NCI-H2196 treated with DMSO at 0.1 percent for 48 hours (cell line): ENCODE measurements at regions not wholly inside any gene's neighbourhood (a gene's known extent, or its start where the extent isn't known, plus 50 kb on each side); places are given as distances from the start of the nearest gene placed in this dataset.

Experiments used
- DNase-seq: peaks from one replicate; lab custom pipeline; 2025; ENCODE audit not compliant: unreplicated experiment; lab: John Stamatoyannopoulos, UW

DNA sequence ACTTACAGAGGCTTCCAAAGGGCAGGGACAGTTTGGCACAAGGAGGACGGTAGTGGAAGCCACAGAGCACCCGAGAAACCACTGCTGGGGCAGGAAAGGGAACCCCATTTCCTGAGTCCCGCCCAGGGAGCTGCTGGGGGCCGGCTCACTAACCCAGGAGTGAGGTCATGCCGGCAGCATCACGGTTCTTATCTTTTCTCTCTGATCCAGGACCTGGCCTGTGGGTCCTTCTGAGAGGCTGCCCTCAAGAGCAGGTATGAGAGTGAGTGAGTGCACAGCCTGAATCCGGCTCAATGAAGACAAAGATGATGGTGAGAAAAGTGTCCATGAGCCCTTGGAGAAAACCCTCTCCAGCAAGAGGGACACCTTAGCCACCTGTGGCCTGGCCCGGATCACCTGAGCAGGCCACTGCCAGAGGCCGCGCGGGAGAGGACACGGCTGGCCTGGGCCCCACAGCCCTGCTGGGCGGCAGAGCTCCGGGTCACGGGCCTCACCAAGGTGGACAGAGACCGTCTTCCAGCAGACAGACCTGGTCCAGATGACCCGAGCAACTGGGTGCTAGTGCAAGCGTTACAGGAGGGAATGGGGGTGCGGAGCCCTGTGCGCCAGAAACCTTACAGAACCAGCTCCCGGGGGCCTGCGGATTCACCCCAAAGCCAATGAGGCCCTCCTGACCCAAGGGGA is 94.9 kb downstream of the RIPK4 start:
- no peak for DNase-seq

DNA sequence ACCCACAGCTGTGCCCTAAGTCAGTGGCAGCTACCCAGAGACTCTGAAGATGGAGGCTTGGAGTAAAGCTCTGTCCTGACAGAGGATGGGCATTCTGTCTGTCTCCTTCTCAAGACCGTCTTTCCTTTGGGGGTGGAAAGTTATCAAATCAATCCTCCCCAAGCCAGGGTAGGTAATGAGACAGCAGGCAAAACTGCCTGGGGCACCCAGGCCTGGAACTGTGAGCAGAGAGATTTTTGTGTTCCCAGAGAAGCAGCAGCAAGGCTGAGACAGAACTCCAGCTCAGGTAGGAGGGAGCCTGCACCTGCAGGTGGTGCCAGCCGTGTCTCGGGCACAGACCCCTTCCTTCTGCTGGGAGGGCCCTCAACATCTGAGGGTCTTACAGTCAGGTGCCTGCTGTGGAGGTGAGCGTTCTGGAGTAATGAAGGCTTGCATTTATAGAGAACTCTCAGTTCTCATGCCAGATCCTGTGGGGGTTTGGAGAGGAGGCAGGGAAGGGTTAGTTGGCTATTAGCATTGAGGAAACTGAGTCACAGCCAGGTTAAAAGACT is 95.6 kb downstream of the RIPK4 start:
- DNase-seq = no peak

GRCh38 chr21:41670056-41670805 is 96.6 kb downstream of the RIPK4 start:
- no peak for DNase-seq

DNA sequence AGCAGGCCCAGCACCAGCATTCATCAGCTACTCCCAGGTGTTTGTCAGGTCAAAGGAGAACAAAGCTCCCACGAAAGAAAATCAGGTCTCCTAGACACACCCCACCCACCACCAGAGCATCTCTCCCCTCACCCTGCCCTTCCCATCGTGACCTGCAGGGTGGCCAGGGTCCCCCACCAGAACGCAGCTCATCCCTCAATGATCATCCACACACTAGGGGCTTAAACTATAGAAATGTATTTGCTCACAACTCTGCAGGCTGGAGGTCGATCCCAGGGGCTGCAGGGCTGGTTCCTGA is 97.4 kb downstream of the RIPK4 start:
- no peak for DNase-seq

GRCh38 chr21:41668686-41669532 is 97.9 kb downstream of the RIPK4 start:
- DNase-seq = no peak

GRCh38 chr21:41668051-41668541 is 98.8 kb downstream of the RIPK4 start:
- DNase-seq = no peak

GRCh38 chr21:41667136-41667535 is 99.7 kb downstream of the RIPK4 start:
- DNase-seq = no peak

GRCh38 chr21:41666641-41667081 is 100.2 kb downstream of the RIPK4 start:
- no peak for DNase-seq

DNA sequence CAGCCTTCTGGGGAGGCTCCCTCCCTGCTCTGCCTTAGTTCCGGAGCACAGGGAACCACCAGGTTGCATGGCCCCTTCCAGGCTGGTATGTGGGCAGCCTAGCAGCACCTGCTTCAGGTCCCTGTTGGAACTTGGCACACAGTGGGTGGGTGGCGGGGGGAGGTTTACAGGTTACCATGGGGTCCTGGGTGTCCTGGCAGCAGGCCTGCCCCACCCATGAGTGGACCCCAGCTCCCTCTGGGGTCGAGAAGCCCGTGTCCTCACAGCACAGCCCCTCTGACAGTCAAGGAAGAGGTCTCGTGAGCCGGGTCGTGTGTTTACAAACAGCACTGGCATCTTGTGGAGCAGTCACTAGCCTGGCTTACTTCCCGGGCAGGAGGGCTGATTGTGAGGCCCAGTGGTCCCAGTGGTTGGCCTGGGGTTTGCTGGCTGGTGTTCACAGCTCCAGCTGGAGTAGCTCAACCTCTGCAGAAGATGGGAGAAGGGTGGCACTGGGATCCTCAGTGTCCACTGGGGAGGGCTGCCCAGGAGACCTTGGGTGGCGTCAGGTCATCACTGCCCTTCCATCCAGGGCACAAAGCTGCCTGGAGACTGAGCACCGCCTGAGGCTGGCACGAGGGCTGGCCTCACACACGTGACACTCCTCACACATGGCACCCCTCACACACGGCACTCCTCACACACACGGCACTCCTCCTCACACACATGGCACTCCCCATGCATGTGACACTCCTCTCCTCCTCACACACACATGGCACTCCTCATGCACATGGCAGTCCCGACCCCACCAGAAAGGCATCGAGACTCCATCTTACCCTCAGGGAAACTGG is 100.9 kb downstream of the RIPK4 start:
- DNase-seq = no peak

DNA sequence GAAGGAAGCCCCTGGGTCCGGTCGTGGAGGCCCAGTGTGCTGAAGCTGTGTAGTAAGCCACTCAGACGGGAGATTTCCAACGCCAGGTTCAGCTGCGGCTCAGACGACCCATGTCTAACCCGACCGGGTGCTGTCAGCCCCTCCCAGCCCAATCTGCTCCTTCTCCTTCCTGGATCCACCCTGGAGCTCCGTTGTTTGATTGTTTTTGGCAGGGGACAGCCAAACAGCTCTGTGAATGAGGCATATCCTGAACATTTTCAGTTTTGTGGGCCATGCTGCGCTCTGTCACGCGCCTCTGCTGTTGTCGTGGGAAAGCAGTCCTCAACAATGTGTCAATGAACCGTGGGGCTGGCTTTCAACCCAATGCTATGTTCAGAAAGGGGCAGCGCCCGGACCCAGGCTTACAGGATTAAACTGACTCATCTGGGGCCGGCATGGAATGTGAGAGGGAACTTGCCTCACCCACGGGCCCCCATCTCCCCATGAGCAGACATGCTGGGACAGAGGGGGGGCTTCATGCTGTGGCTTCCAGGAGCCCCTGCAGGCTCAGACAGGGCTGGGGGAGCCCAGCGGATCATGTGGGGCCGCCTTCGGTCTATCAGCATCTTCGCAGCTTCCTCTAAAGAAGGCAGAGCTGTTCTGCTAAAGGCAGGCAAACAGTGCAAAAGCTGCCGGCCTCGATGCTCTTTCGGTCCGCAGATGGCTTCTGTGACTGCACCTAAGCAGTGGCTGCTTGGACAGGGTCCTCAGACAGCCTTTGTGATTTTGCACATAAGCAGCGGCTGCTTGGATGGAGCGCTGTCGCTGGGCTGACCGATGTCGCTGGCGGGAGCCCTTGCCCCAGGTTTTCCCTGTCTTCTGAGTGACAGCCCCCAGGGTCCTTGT is 101.7 kb downstream of the RIPK4 start:
- DNase-seq = no peak

DNA sequence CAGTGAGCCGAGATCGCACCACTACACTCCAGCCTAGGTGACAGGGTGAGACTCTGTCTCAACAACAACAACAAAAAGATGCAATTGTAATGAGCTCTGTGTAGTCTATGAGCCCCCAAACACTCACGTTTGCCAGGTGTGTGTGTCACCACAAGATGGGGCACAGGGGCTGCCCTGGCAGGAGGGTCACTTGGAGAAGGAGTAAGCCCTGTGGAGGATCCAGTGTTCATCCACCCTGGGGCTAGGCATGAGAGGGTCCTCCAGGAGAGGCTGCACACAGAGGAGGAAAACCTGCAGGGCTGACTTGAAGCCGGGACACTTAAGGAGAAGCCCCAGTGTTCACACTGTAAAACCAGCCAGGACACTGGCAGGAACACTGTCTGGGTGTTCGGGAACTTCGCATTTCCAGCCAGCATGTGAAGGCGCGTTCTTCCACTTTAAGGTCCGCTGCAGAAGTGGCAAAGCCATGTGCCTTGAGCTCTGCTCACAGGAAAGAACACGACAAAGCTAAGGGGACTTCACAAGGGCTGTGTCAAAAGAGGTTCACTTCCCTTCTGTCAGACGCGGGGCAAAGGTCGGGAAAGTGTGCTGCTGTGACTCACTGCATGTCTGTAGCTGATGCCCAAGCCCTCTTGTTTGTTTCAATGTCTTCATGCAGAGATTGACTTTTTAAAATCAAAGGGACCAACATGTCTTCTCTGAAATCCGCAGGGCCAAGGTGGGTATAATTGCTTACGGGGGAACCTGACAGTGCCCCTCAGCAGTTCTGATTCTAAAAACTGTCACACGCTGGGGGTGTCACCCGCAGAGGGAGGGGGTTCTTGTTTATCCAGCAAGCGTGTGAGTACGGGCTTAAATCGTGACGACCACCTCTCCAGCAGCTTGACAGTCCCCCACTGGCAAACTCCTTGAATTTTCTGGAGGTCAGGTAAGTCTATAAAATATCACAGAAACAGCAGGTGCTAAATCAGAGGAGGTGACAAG is 102.8 kb downstream of the RIPK4 start:
- no peak for DNase-seq

GRCh38 chr21:41662761-41663160 is 104.1 kb downstream of the RIPK4 start:
- no peak for DNase-seq

- DNase-seq = no peak
These were observed 104.7 kb downstream of the RIPK4 start for GRCh38 chr21:41662161-41662560.

GRCh38 chr21:41660748-41661147 is 106.1 kb downstream of the RIPK4 start:
- no peak for DNase-seq

DNA sequence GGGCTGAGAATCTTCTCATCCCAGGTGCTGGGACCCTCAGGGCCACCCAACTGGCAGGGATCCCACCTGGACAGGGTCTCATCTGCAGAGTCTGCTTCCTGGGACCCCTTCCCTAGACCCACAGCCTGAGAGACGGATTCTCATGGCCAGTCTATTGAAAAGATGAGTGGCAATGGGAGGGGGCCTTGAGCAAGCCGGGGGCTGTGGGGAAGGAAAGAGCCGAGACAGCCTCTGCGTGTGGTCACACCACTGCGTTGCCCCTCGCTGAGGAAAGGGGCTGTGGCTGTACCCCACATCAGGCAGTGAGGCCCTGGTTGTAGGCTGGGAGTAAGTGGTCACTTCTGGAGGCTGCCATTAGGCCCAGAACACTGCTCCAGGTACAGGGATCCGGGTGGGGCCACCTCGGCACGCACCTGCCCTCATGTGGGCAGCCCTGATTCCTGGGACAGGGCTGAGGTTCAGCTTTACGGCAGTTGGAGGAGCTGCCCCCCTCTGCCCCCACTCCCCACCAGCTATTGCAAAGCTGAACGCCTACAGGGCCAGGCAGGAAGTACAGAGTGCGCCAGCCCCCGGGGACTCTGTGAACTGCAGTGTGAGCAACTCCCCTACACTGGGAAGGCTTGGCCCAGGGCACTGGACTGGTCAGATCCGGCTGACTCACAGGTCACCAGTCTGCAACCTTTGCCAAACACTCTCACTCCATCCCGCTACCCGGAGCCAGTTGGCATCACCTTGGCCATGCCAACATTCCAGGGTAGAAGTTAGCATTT is 106.9 kb downstream of the RIPK4 start:
- no peak for DNase-seq

DNA sequence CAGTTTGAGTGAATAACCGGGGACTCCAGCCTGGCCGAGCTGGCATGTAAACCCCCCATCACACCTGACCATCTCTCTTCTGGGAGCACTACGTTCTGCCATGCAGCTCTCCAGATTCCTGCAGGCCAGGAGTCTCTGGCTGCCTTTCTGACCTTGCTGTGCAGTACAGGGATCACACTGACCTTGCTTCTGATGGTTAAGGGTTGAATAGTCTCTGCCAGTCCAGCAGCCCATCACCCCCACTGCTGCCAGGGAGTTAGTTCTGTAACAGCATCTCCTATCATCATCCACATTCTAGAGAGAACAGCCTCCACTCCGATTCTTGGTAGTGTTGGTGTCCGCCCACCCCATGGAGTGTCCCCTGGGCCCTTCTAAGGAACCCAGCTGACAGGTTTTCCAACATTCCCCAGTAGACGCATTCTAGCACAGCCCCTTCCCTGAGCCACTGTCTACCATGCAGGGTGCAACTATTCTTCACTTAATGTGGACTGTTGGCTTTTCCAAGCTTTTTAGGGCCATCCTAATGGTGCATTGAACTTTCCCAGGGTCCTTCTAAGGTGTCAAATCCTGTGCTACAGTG is 109.8 kb downstream of the RIPK4 start:
- DNase-seq = no peak

GRCh38 chr21:41655259-41655658 is 111.6 kb downstream of the RIPK4 start:
- DNase-seq = no peak
